ENCODE measurements at regions not wholly inside any gene's neighbourhood (a gene's known extent, or its start where the extent isn't known, plus 50 kb on each side); places are given as distances from the start of the nearest gene placed in this dataset.

DNA sequence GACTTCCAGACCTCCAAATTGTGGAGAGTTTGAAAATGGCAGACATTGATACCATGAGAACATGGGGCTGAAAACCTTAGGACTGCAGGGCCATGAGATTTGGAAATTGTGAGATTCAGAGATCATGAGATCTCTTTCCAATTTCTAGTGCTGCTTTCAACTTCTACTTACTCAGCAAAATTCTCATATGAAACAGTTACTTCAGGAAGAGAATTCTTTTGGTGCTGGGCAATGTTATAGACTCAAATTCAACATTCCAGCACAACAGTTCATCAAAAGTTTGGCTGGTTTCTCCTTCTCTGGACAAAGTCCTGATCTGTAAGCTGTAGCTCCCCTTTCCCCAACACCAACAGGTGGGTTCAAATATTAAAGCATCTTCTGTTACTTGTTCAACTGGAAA is 506.9 kb upstream of the NECTIN3 start:
- H4K20me1 ChIP-seq (ENCODE audit: control insufficient read depth, insufficient read depth, insufficient read length), result no peaks in the 10 kb centered on the region
- no peak overlapping the region for H2BK12ac ChIP-seq (ENCODE audit: insufficient read length, low read depth, low read length)
- H3K4me2 ChIP-seq (ENCODE audit: insufficient read depth, insufficient read length, low read length), result no peak overlapping the region
- H3K18ac ChIP-seq (ENCODE audit: insufficient read length, low read depth, low read length), result no peak overlapping the region
- H3K36me3 Mint-ChIP-seq (ENCODE audit: insufficient read depth in 1 of 3, low read depth in 3 of 3), result peaks cover 32 to 51% (median 40%) of the 10 kb centered on the region in 3 experiments
- peaks cover 10 to 12% of the 10 kb centered on the region in 2 experiments for H3K4me1 Mint-ChIP-seq
- no peak overlapping the region for H3K27ac ChIP-seq (ENCODE audit: insufficient read length, low read depth, low read length)
- no peaks in the 10 kb centered on the region for H3K27me3 Mint-ChIP-seq (ENCODE audit: low read depth)
- H3K23ac ChIP-seq (ENCODE audit: insufficient read length, low read depth, low read length), result no peak overlapping the region
- no peak overlapping the region for H4K91ac ChIP-seq (ENCODE audit: insufficient read length, low read depth, low read length)
- TF ChIP-seq, protein P1, sequence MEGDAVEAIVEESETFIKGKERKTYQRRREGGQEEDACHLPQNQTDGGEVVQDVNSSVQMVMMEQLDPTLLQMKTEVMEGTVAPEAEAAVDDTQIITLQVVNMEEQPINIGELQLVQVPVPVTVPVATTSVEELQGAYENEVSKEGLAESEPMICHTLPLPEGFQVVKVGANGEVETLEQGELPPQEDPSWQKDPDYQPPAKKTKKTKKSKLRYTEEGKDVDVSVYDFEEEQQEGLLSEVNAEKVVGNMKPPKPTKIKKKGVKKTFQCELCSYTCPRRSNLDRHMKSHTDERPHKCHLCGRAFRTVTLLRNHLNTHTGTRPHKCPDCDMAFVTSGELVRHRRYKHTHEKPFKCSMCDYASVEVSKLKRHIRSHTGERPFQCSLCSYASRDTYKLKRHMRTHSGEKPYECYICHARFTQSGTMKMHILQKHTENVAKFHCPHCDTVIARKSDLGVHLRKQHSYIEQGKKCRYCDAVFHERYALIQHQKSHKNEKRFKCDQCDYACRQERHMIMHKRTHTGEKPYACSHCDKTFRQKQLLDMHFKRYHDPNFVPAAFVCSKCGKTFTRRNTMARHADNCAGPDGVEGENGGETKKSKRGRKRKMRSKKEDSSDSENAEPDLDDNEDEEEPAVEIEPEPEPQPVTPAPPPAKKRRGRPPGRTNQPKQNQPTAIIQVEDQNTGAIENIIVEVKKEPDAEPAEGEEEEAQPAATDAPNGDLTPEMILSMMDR (conservative IDR thresholded peaks at IDR 0.05), result no peak
- H3K14ac ChIP-seq (ENCODE audit: insufficient read depth, low read length), result no peak overlapping the region
- H3K79me1 ChIP-seq (ENCODE audit: insufficient read depth, low read depth, low read length, poor library complexity, severe bottlenecking), result no peaks in the 10 kb centered on the region
- H3T11ph ChIP-seq (ENCODE audit: low read length), result no peak overlapping the region
- no peaks in the 10 kb centered on the region for H3K23me2 ChIP-seq (ENCODE audit: insufficient read length, low read depth, low read length, poor library complexity, severe bottlenecking)
- no peak for DNase-seq
- H4K8ac ChIP-seq (replicated peaks; ENCODE audit: insufficient read length, low read depth, low read length), result no peak overlapping the region
- H3K27ac Mint-ChIP-seq, result no peak overlapping the region
- no peak overlapping the region for H3K56ac ChIP-seq (ENCODE audit: insufficient read length, low read depth, low read length)
- H2BK15ac ChIP-seq (ENCODE audit: low read depth, low read length), result no peak overlapping the region
- no peak overlapping the region for H2BK20ac ChIP-seq (ENCODE audit: low read depth, low read length, poor library complexity, severe bottlenecking)
- H3K4me3 Mint-ChIP-seq, result no peak overlapping the region
- no peak overlapping the region for H2BK5ac ChIP-seq (ENCODE audit: insufficient read length, low read length)
- no peak overlapping the region for H4K5ac ChIP-seq (ENCODE audit: insufficient read length, low read depth, low read length)
- H3K9me3 Mint-ChIP-seq, result peaks cover 33% of the 10 kb centered on the region in 2 experiments
- no peak overlapping the region for H3K4ac ChIP-seq (ENCODE audit: low read depth, low read length)
- no peak overlapping the region for H3K9ac ChIP-seq (ENCODE audit: extremely low read depth, insufficient read length, low read length)
- H2BK120ac ChIP-seq (ENCODE audit: low read depth, low read length, poor library complexity, severe bottlenecking), result no peak overlapping the region
- no peak overlapping the region for H2AK5ac ChIP-seq (ENCODE audit: insufficient read length, low read length)
- H2AFZ ChIP-seq (ENCODE audit: low read length), result no peak overlapping the region
- no peaks in the 10 kb centered on the region for H3K79me2 ChIP-seq (ENCODE audit: insufficient read depth, low read length)
- H3K27me3 ChIP-seq (ENCODE audit: insufficient read depth, low read length), result no peaks in the 10 kb centered on the region
- H3K4me1 ChIP-seq (ENCODE audit: insufficient read depth, low read length), result no peaks in the 10 kb centered on the region
- H3K9me3 ChIP-seq (ENCODE audit: control insufficient read depth, low read depth, low read length), result no peaks in the 10 kb centered on the region

Measured in H9 (cell line).